ENCODE measurements at regions not wholly inside any gene's neighbourhood (a gene's known extent, or its start where the extent isn't known, plus 50 kb on each side); places are given as distances from the start of the nearest gene placed in this dataset.

GRCh38 chr7:82562716-82563404 is 119.3 kb upstream of the CACNA2D1 start:
- DNase-seq (ENCODE audit: low read depth), result peak; percentile 76
- no peak overlapping the region for H3K4me3 ChIP-seq (ENCODE audit: low read depth, low read length)
- TF ChIP-seq CTCF (IDR thresholded peaks at IDR 0.05; ENCODE audit: insufficient read depth, low read length), result no peak

- H3K4me3 ChIP-seq (ENCODE audit: low read depth, low read length), result no peak overlapping the region
- DNase-seq (ENCODE audit: low read depth), result no peak
- no peak for TF ChIP-seq CTCF (IDR thresholded peaks at IDR 0.05; ENCODE audit: insufficient read depth, low read length)
Measured at GRCh38 chr7:82559193-82559805, 115.7 kb upstream of the CACNA2D1 start.

- peak; percentile 12 for DNase-seq (ENCODE audit: low read depth)
- no peak overlapping the region for H3K4me3 ChIP-seq (ENCODE audit: low read depth, low read length)
- TF ChIP-seq CTCF (IDR thresholded peaks at IDR 0.05; ENCODE audit: insufficient read depth, low read length), result no peak
Measured at GRCh38 chr7:82549616-82550285, 106.2 kb upstream of the CACNA2D1 start.

GRCh38 chr7:82548141-82548688 is 104.6 kb upstream of the CACNA2D1 start:
- H3K4me3 ChIP-seq (ENCODE audit: low read depth, low read length), result no peak overlapping the region
- TF ChIP-seq CTCF (IDR thresholded peaks at IDR 0.05; ENCODE audit: insufficient read depth, low read length), result no peak
- DNase-seq (ENCODE audit: low read depth), result no peak

- peak; percentile 95 for DNase-seq (ENCODE audit: low read depth)
- no peak for TF ChIP-seq CTCF (IDR thresholded peaks at IDR 0.05; ENCODE audit: insufficient read depth, low read length)
- no peak overlapping the region for H3K4me3 ChIP-seq (ENCODE audit: low read depth, low read length)
Measured at GRCh38 chr7:82542665-82543064, 99.1 kb upstream of the CACNA2D1 start.

- no peak for TF ChIP-seq CTCF (IDR thresholded peaks at IDR 0.05; ENCODE audit: insufficient read depth, low read length)
- DNase-seq (ENCODE audit: low read depth), result no peak
- H3K4me3 ChIP-seq (ENCODE audit: low read depth, low read length), result no peak overlapping the region
Measured at GRCh38 chr7:82539969-82540368, 96.4 kb upstream of the CACNA2D1 start.
